HG03039 (cell line): ENCODE measurements at regions not wholly inside any gene's neighbourhood (a gene's known extent, or its start where the extent isn't known, plus 50 kb on each side); places are given as distances from the start of the nearest gene placed in this dataset.
"Not testable (repeated sequence)": the region's sequence is repeated elsewhere in the genome, so short reads cannot be mapped to it uniquely, and the experiment has no call there.

ENCODE experiments used
- ATAC-seq: cut with Tn5 transposase; IDR thresholded peaks from one replicate; pipeline ENCODE4 v1.9.1; 2021; ENCODE audit warnings: mild to moderate bottlenecking, moderate library complexity; ENCODE audit not compliant: unreplicated experiment

DNA sequence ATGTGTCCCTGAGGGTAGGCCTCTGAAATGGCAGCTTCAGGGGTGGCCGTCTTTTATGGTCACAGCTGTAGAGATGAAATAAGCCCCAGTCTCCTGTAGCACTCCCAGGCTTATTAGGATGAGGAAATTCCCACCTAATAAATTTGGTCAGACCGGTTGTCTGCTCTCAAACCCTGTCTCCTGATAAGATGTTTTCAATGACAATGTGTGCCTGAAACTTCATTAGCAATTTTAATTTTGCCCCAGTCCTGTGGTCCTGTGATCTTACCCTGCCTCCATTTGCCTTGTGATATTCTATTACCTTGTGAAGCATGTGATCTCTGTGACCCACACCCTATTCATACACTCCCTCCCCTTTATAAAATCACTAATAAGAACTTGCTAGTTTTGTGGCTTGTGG lies 736.1 kb upstream of the PCDH20 start:
- not testable (repeated sequence) for ATAC-seq

DNA sequence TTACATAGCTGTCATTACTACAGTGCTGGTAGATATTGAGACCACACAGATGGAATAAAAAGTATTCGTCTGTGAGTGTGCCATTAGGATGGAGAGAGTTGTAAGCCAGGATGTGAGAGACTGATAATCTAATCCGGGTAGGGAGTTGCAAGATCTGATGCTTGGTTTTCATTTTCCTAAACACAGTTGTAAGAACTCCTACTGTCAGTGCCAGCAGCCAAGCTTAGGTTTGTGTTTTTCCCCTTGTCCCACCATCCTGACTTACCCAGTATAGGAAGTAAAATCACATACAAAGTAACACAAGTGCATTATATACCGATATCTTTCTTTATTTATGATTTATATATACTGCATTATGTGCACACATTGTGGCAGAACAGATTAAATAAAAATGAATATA lies 726.4 kb upstream of the PCDH20 start:
- no peak for ATAC-seq

GRCh38 chr13:62139597-62139996 lies 723.9 kb upstream of the PCDH20 start:
- no peak for ATAC-seq

DNA sequence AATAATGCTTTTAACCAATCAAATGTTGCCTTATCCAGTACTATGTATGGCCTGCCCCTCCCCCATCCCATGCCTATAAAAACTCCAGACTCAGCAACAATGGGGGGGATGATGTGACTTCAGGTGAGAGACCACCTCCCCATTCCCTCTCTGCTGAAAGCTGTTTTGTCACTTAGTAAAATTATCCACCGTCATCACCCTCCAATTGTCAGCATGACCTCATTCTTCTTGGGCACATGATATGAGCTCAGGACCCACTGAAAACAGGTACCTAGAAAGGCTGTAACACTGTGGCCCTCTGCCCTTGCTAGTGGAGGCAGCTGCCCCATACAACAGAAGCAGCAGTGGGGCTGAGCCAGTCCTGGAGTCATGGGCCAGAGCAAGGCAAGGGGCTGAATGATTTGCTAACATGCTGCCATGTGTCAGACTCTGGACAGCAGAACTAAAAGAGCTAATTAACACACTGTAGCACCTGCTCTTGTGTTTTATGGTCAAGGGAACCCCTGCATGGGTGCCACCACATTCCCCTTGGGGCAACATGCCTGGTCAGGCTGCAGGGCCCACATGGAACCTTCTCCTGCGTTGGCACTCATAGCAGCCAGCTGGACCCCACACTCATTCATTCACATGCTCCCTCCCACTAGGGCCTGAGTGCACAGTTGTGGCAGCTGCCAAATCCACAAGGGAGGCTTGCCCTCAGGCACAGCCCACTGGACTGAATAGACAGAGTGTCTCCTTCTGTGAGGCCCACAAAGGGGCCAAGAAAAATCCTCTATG lies 722.2 kb upstream of the PCDH20 start:
- no peak for ATAC-seq

DNA sequence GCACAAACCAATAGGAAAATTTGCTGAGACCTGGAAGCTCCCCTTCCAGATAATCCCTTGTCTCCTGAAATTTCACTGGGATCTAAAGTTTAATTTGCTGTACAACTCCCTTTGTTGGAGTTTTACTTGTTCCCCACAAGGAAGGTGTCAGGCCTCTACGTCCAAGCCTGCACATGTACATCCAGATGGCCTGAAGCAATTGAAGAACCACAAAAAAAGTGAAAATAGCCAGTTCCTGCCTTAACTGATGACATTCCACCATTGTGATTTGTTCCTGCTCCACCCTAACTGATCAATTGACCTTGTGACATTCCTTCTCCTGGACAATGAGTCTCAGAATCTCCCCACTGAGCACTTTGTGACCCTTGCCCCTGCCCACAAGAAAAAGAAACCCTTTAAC lies 716.0 kb upstream of the PCDH20 start:
- ATAC-seq: no peak

DNA sequence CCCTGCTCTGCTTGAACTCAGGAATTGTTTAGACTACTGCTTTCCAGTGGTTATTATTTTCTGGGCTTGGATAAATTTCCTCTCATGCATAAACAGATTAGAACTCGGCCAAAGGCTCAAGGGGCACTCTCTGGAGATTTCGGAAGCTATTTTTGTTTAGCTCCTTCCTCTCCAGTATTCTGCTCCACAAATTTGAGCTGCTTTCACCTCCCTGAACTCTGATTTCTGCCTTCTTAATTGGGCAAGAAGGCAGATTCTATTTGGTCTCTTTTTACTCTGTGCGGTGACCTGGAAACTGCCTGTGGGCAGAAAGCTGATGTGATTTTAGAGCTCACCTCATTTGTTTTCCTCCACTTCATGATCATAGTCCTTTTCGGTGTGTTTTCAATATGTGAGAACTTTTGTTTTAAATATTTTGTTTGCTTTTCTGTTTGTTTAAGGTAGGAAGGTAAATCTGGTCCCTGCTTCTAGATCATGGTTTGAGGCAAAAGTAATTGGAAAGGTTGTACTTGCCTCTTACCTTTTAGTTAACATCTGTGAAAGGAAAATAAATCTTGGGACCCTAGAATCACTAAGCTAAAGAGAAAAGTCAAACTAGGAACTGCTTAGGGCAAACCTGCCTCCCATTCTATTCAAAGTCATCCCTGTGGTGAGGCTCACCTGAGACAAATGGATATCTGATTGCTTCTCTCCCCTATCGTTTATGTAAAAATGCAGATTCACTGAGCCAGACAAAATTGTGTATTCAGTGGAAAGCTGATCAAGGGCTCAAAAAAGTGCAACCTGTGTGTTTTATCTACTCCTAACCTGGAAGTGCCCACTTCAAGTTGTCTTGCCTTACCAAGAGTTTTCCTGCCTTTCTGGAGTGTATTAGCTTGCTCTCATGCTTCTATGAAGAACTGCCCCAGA lies 714.7 kb upstream of the PCDH20 start:
- no peak for ATAC-seq

DNA sequence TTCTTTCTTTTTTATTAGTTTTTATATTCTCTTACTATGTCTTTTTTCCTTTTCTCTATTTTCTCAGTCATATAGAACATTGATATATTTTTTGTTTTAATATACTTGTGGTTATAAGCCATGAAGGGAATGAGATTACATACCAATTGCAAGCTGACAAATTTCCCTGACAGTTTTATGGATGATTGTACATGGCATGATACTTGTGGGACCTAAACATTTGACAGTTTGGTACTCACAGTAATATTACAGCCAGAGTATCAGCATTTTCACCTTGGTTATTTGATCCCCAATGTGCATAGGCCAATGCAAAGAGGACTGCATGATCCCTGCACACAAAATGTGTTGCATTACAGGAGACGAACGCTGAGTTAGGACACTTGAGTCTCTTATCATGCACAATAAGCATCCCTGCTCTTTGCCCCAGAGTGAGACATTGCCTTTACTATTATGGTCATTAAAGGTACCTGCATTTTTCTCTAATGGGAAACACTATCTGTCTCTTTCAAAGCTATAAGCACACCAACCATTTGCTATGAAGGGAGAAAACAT lies 713.4 kb upstream of the PCDH20 start:
- ATAC-seq: no peak

GRCh38 chr13:62126400-62126799 lies 710.8 kb upstream of the PCDH20 start:
- ATAC-seq: no peak

GRCh38 chr13:62125451-62125850 lies 709.8 kb upstream of the PCDH20 start:
- ATAC-seq: no peak

GRCh38 chr13:62123409-62123808 lies 707.8 kb upstream of the PCDH20 start:
- ATAC-seq: no peak

GRCh38 chr13:62122434-62122833 lies 706.8 kb upstream of the PCDH20 start:
- ATAC-seq: no peak

DNA sequence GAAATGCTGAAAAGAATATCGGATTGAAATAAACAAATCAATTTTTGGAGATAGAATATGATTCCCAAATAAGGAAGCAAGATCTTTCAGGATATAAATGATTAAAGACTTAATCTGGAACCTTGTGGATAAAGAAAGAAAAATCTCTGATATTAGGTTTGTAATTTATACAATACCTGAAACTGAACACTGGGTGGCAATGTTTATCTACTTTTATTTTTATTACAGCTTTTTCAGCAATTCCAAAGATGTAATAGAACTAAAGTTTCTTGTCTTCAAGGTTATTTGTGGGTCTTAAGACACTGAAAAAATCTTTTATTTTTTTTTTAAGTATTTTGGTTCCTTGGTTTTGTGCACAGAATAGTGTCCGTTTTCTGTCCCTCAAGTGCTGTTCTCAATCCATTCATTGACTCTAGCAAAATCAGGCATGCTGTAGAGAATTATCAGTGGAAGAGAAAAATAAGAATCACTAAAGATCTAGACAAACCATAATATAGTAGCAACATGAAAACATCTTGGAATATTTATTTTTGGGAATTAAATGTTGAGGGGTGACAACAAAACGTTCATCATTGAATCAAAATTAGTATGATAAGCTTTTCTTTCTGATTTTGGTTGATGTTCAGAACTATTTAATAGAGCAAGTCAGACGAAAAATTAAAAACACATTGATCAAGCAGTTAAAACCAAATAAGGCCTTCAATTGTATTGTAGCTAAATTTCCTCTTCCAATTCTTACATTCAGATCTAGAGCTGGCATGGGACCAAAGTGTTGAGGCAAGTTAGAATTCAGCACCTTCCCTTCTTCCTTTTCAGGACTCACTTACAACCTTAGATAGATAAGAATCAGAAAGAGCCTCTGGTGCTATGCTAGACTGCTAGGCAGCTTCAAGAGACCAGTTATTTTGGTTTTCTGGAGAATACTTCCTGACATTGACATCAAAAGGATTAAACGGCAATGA lies 704.4 kb upstream of the PCDH20 start:
- no peak for ATAC-seq

- no peak for ATAC-seq
These were observed 700.2 kb upstream of the PCDH20 start for GRCh38 chr13:62115831-62116230.

DNA sequence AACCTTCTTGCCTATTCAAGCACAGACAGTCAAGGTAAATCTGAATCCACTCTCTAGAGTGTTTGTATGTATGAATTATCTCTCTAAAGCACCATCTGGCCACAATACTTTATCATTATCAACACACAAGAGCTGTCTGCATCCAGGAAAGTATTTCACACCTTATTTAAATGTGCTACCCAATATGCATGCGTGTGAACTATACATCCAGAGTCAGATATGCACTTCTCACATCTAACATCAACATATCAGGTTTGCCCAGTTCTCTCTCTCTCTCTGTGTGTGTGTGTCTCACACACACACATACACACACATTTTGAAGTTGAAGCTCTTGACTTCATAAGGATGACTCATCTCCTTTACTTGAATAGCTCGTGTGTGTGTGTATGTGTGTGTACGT lies 697.5 kb upstream of the PCDH20 start:
- no peak for ATAC-seq

GRCh38 chr13:62110079-62110478 lies 694.4 kb upstream of the PCDH20 start:
- no peak for ATAC-seq

DNA sequence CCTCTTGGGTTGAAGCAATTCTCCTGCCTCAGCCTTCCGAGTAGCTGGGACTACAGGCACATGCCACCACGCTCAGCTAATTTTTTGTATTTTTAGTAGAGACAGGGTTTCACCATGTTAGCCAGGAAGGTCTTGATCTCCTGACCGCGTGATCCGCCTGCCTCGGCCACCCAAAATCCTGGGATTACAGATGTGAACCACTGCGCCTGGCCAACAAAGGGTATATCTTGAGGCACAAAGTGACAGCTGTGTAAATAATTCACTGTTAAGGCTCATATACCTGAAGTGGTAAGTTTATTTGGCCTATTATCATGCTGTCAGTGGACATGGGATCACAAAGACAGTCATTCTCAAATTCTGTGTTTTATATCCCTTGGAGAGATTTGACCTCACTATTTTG lies 688.5 kb upstream of the PCDH20 start:
- not testable (repeated sequence) for ATAC-seq

GRCh38 chr13:62096652-62097051 lies 681.0 kb upstream of the PCDH20 start:
- no peak for ATAC-seq

DNA sequence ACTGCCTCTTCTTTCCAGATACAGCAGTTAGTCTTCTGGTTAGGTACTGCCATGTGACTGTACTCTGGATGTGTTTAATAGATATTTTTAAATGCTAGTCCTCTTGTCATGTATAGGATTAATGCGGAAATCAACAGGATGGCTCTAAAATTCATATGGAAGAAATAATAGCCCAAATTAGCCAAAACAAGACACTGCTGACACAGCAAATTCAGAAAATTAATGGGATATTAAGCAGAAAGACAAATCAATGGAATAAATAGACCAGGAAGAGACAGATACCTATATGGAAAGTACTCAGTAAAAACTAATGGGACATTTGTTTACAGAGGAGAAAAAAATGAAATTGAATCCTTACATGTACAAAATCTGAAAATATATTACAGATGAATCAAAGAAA lies 679.3 kb upstream of the PCDH20 start:
- ATAC-seq: no peak

GRCh38 chr13:62093984-62094780 lies 678.5 kb upstream of the PCDH20 start:
- ATAC-seq: no peak

- ATAC-seq: no peak
These were observed 677.3 kb upstream of the PCDH20 start for GRCh38 chr13:62092949-62093348.
